ENCODE measurements at regions not wholly inside any gene's neighbourhood (a gene's known extent, or its start where the extent isn't known, plus 50 kb on each side); places are given as distances from the start of the nearest gene placed in this dataset.

DNA sequence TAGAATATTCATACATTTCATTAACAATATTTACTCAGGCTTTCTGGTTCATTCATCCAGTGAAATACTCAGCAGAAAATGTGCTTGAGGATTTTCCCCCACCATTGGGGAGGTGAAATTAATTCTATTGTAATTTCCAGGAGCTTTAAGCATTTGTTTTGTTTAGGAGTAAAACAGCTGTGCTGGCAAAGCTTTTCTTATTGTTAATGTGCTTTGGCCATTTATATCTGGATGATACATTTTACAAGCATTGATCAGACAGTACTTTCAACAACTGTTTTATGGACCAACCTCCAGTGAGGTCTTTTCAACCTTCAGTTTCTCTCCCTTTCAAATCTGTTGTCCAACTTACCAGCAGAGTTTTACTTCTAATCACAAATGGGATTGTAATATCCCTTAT is 672.4 kb downstream of the CDH11 start:
- DNase-seq (ENCODE audit: extremely low read depth in 1 of 11, low read depth in 9 of 11, low spot score in 4 of 11) = no peak

DNA sequence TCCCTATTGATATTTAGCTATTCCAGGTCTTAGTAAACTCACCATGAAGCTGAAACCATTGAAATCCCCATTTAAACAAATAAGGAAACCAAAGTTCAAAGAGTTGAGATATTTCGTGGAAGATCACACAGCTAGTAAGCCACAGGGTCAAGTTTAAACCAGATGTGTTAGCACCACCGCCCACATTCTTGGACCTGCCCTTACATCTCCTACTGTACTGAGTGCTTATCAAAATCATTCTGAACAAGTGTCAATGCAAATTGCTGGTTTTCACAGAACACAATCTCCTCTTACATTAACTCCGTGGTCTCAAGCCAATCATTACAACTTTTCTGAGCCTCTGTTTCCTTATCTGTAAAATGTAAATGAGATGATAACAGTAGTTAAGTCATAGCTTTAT is 676.2 kb downstream of the CDH11 start:
- DNase-seq (ENCODE audit: extremely low read depth in 1 of 11, low read depth in 9 of 11, low spot score in 4 of 11) = no peak

DNA sequence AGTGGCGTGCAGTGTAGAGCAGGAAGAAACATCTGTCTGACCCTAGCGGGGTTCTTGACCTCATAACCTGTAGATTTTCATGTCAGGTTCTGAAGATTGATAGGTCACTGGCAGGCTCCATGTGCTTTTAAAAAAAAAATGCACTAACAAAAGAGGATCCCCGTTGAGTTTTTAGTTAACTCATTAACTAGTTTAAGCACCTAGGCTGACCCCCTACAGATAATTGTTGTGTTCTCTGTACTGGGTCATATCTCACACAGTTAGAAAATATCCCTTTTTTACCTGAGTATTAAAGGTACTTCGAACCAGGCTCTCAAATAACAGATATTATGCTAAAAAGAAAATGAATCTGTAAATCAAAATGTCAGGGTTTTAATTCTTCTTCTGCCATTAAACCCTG is 676.6 kb downstream of the CDH11 start:
- DNase-seq (ENCODE audit: extremely low read depth in 1 of 11, low read depth in 9 of 11, low spot score in 4 of 11) = no peak

DNA sequence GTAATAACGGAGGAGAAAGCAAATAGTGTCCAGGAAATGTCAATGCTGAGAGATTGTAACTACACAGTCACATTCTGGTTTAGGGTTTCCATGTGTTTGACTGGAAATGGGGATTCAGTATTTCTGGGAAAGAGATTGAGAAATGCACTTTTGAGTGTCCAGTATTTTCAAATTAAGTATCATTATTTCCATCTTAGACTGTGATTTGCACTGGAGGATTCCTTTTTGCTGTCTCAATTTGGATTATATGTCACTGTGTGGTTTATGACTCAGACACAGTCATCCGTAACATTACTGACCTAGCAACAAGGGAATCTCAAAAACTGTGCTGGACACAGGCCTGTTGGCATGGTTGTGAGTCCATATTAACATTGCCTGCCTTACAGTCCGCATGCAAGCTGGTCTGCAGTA is 681.4 kb downstream of the CDH11 start:
- peak in 5 of 11 donors; percentile 10 to 30 (median 28) for DNase-seq (ENCODE audit: extremely low read depth in 1 of 11, low read depth in 9 of 11, low spot score in 4 of 11)

DNA sequence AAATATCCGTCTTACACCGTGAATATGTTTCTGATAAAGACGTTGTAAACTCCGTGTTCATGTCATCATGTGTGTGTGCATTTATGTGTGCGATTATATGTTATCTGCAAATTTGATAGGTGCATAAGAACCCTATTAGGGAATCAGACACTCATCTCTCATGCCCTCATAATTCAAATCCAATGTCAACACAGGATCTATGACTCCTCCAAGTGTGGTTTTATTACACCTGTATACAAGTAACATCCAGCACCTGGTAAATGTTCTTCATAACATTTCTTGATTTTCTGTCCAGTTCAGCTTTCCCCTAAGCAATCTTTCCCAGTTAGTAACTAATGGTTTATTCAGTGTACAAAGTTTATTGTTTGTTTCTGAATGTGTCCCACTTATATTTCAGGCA is 681.9 kb downstream of the CDH11 start:
- no peak for DNase-seq (ENCODE audit: extremely low read depth in 1 of 11, low read depth in 9 of 11, low spot score in 4 of 11)

DNA sequence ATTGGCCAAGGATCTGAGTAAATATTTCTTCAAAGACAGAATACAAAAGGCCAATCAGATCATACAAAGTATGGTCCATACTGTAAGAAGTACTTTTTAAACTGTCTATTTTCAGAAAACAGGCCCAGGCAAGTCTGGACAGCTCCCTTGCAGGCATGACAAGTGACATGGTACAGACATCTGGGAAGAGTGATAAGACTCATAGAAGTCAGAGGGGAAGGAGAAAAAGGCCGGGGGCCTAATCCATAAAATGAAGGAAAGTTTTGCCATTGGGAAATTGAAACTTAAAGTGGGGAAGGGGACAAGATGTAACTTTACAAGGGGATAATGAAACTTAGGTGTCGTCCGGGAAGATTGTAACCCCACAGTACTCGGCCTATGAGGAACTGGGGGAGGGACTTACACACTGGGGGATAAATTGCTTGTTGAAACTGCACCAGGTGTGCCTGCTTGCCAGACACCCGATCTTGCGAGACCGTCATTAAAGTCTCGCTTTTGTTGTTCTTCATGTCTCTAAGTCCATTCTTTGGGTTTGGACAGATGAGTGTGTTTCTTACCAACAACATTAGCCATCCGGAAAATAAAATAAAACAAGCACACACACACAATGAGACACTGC is 684.0 kb downstream of the CDH11 start:
- peak in 1 of 11 donors; percentile 10 for DNase-seq (ENCODE audit: extremely low read depth in 1 of 11, low read depth in 9 of 11, low spot score in 4 of 11)

DNA sequence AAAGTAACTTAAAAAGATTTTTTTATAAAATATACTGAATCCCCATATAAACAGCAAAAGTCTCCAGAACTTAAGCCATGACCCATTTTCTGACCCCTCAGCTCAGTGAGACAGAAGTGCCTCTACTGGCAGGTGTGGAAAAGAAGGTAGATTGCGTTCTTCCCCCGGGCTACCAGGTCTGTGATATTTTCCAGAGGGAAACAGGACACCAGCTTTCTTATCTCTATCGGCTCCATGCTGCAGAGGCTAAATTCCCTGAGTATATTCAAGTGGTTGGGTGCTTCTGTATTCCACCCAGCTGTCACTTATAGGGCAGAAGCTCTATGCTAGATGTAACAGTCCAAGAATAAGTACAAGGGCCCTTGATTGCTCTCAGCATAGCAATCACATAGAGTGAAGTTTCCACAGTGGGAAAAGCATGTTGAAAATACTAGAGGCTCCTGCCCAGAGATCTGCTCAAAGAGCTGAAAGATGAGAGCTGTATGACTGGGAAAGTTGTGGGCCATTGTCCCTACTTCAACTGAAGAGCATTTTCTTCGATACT is 687.3 kb downstream of the CDH11 start:
- no peak for DNase-seq (ENCODE audit: extremely low read depth in 1 of 11, low read depth in 9 of 11, low spot score in 4 of 11)

DNA sequence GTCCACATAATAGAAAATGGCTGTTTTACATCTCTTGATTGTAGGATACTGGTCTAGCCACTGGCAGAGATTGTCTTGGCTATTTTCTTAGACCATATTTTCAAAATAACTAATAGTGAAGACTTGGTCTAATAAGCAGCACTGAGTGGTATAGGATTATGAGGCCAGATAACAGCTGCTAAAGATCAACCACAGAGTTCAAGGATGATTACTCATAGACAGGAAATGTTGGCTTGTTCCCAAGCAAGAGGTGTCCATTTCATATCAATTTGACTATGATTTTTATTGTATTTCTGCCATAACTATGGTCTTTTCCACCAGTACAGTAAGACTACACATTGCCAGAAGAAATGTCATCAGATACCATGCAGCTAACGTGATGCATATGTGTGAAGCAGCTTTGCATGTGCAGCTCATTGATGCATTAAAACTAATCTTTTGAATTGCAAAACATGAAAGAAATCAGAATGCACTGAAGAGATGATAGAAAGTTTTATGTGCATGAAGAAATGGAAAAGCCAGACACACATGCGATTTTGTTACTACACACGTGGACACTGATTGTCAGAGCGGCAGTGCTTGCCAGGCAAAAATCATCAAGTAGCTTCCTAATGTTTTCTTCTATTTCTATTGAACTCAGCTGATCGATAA is 693.3 kb downstream of the CDH11 start:
- DNase-seq (ENCODE audit: extremely low read depth in 1 of 11, low read depth in 9 of 11, low spot score in 4 of 11) = no peak

DNA sequence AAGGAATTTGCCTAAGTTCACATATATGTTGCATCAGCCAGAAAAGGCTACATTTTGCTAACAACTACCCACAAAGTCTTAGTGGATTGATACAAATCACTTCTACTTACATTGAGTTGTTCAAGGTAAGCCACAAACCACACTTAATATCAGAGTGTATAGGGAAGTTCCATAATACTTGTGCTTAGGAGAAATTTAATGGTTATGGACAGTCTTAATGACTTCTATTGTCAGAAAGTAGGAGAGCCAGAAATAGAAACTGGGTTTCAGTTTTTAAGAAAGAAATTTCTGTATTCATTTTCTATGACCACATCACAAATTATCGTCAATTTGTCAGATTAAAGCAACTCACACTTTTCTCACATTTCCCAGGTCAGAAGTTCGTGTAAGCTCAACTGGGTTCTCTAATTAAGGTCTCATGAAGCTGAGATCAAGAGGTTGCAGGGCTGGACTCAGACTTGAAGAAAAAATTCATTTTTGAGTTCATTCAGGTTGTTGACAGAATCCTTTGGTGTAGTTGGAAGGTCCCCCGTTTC is 695.7 kb downstream of the CDH11 start:
- DNase-seq (ENCODE audit: extremely low read depth in 1 of 11, low read depth in 9 of 11, low spot score in 4 of 11) = no peak

DNA sequence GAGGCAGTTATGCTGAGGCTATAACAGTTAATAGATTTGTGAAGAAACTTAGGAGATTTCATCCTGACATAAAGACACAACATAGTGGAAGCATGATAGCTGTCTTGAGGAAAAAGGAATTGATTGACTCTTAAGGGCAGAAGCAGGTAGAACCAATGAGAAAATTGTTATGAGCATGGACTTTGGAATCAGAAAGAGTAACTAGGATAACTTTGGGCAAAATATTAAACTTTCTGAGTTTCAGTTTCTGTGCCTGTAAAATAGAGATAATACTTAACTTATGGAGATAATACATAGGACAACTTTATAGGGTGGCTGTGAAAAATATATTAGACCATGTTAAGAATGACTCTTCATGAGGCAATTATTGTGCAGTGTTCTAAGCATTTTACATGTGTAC is 696.5 kb downstream of the CDH11 start:
- no peak for DNase-seq (ENCODE audit: extremely low read depth in 1 of 11, low read depth in 9 of 11, low spot score in 4 of 11)

DNA sequence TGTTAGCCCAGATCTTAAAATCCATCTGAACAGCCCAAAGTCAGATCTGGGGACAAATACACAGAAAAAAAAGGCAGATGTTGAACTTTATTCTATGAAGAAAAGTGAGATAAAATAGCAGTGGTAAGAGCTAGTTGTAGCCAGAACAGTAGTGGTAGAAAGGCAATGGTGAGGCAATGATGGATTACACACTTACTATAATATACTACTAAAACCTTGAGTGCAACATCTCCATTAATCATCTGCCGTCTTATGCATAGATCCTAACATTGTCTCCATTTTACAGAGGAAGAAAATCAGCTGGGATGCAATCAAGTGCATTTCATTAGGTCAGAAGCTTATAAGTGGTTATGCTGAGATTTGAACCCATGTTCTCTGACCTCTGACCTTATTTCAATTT is 699.6 kb downstream of the CDH11 start:
- DNase-seq (ENCODE audit: extremely low read depth in 1 of 11, low read depth in 9 of 11, low spot score in 4 of 11) = no peak

DNA sequence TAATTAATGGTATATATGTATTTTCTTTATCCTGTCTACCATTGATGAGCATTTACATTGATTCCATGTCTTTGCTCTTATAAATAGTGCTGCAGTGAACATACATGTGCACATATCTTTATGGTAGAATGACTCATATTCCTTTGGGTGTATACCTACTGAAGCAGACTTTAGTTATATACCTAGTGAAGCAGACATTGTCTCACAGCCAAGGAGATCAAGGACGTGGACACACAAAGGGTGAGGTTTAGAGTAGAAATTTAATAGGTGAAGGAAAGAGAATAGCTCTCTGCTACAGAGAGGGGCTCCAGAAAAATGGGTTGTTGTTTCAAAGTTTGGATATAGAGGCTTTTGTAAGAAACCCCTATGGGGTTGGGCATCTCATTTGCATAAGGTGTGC is 700.3 kb downstream of the CDH11 start:
- DNase-seq (ENCODE audit: extremely low read depth in 1 of 11, low read depth in 9 of 11, low spot score in 4 of 11) = no peak

DNA sequence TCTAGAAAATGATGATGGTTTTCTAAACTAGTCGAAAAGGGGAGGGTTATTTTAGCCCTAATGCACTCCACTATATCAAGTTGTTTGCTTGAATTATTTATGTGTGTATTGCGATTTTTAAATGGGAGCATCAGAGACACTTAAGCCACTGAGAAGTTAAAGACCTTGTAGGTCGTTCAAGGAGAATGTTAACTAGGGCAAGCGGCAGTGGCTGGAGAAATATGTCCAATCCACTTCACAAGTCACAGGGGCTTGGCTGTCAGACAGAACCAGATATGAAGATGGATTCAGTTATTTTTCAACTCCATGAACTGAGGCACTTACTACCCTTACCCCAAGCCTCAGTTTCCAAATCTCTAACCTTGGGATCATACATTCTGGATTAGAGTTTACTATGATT is 702.0 kb downstream of the CDH11 start:
- DNase-seq (ENCODE audit: extremely low read depth in 1 of 11, low read depth in 9 of 11, low spot score in 4 of 11) = no peak

DNA sequence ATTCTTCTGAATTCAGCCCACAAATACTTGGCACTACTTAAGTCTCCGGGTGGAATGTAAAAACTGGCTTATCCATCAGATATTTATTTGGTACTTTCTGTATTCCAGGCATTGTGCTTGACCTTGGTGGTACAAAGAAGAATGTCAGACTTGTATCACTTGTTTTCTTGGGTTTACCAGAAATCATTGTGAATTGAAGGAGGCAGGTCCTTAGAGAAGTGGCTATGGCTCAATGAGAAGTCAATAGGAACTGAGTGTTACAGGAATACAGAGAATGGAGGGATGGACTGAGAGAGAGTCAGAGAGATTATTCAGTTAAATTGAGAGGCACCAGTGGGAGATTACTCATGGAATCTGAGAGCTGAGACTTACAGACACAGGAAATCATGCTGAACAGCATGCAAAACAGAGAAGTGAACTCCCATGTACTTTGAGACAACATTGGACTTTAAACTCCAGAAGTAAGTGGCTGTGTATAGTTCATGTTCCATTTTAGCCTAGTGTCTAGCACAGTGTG is 704.1 kb downstream of the CDH11 start:
- no peak for DNase-seq (ENCODE audit: extremely low read depth in 1 of 11, low read depth in 9 of 11, low spot score in 4 of 11)

DNA sequence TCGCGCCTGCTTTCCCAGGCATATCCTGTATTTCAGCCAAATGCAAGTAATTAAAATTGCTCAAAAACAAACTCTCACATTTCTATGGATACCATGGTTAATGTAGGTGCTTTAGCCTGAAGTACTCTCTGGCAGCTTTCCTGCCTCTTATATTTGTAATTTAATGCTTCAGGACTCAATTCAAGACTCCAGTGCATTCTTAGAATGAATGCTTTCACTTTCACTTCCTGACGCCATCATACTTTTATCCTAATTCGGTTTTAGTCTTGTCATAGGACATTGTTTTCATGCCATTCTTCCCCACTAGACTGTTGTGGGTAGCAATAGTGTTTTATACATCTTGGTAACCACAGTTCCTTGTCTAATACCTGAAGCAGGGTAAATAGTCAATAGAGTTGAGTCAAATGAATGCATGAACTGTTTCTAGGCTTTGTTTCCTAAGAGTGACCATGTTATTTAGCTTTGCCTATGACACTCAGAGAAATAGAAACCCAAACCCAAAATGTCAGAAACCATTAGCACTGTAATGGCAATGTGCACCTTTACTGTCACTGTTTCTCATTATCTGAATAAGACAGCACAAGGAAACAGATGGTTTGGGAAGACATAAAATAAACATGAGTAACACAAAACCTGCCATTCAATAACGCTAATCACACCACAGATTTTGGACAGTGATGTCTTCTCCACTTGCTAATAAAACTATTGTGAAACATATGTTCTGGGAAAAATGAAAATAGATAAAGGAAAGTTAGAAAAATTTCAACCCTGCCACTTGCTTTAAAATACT is 705.5 kb downstream of the CDH11 start:
- DNase-seq (ENCODE audit: extremely low read depth in 1 of 11, low read depth in 9 of 11, low spot score in 4 of 11) = no peak

DNA sequence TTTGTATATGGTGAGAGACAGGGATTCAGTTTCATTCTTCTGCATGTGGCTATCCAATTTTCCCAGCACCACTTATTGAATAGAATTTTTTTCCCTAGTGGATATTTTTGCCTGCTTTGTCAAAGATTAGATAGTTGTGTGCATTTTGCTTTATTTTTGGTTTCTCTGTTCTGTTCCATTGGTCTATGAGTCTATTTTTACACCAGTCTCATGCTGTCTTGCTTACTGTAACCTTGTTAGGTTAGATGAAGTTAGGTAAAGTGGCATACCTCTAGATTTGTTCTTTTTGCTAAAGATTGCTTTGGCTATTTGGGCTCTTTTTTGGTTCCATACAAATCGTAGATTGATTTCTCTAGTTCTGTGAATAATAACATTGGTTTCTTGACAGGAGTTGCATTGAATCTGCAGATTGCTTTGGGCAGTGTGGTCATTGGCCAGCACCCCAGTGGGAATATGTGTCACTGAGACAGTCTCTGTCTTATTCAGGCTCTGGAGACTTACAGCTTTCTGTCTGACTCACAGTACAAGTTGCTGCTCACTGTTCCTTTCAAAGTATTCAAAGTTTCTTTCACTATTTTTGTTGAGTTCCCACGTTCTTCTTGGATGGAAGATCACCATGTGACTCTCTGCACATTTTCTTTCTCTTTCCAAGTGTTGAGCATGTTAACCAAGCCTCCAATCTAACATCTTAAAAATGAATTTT is 709.1 kb downstream of the CDH11 start:
- no peak for DNase-seq (ENCODE audit: extremely low read depth in 1 of 11, low read depth in 9 of 11, low spot score in 4 of 11)

DNA sequence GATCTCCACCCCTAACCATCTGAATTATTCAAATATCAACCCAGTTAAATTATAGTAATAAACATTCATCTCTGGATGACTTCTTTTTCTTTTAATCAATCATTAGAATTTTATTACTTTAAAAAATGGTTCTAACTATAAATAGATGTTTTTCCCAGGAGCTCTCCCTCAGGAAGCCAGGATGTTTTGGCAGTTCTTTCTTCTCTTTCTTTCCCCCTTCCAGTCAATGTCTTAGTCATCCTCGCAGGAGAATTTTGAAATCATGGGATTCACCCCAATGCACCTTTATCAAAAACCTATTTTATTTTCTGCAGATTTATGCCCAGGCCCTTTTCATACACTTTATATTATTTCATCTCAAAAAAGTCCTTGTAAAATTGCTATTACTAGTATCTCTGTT is 711.6 kb downstream of the CDH11 start:
- DNase-seq (ENCODE audit: extremely low read depth in 1 of 11, low read depth in 9 of 11, low spot score in 4 of 11) = no peak

DNA sequence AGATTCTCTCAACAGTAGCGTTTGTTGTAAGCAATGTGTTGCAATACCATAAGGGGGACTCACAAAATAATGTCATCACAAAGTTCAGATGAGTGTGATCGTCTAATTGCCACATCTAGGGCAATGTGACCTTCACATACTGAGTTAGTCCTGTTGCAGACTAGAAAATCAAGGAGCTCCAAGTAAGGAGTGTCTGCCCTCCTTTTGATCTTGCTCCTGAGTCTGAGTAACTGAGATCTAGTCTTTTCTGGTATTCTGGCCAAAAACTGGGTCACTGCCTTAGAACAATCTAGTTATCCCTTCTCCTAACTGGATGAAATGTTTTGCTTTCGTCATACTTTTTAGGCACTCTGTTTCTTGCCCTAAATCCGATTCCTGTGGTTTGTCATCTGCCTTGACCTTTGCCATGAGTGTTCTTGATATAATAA is 712.1 kb downstream of the CDH11 start:
- no peak for DNase-seq (ENCODE audit: extremely low read depth in 1 of 11, low read depth in 9 of 11, low spot score in 4 of 11)

DNA sequence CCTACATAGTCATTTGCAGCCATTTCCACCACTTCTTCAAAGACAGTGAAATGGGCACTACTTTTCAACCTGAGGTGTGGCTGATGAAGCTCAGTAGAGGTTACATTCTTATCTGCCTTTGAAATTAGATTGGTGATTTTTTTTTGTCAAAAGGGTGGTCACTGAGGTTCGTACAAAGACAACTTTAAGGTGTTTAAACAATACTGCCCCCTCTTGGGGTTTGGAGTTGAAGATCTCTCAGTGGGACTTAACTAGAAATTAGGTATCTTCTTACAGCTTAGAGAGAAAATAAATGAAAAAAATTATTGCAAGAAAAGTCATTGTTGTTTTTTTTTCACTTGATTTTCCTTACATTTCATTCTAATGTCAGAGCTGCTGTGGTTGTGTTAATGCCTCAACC is 713.2 kb downstream of the CDH11 start:
- no peak for DNase-seq (ENCODE audit: extremely low read depth in 1 of 11, low read depth in 9 of 11, low spot score in 4 of 11)
